Endothelial cell of umbilical vein (primary cell): ENCODE measurements at regions not wholly inside any gene's neighbourhood (a gene's known extent, or its start where the extent isn't known, plus 50 kb on each side); places are given as distances from the start of the nearest gene placed in this dataset.

ENCODE experiments used
- BruUV-seq: library from RNA; stranded (reverse); fragments of 400-500 nt; replicated peaks from 2 replicates; lab custom pipeline; 2021; lab: Mats Ljungman, UMichigan
- CTCF ChIA-PET: fragments of 300-600, 350-600 bp; sonication (Branson Sonifier 250); formaldehyde crosslinking; loops from one replicate; lab custom pipeline; 2021; ENCODE audit warnings: antibody characterized with exemption, inconsistent platforms; lab: Charles Lee
- POLR2A ChIA-PET: fragments of 300-600, 350-600 bp; sonication (Branson Sonifier 250); formaldehyde crosslinking; loops from one replicate; lab custom pipeline; 2021; ENCODE audit warnings: antibody characterized with exemption, inconsistent platforms; lab: Charles Lee
- DNase-seq: peaks from one replicate; pipeline ENCODE4 v3.0.0-alpha.2; 2011; ENCODE audit warnings: low read depth, low spot score
- FAIRE-seq: peaks from 2 replicates; lab custom pipeline; 2011; peaks lifted over from hg19 to GRCh38; lab: Jason Lieb, UNC
- H2AFZ ChIP-seq: 2 replicates; pipeline ENCODE4 v1.6.0; 2012; ENCODE audit warnings: low read depth, low read length, control low read depth, inconsistent platforms
- H3K27ac ChIP-seq: 2 replicates; pipeline ENCODE4 v1.5.1; 2011; ENCODE audit warnings: low read depth, mild to moderate bottlenecking, control low read depth, low read length, moderate library complexity; ENCODE audit not compliant: insufficient read depth
- H3K27me3 ChIP-seq, 2 experiments: 2 replicates each; pipeline versions ENCODE4 v1.6.0 to v1.6.1; 2011; ENCODE audit warnings: low read length in 2 of 2, mixed read lengths in 1 of 2; ENCODE audit not compliant: control insufficient read depth in 2 of 2, insufficient read depth in 2 of 2
- H3K36me3 ChIP-seq, 2 experiments: 2 replicates in 1 of 2; 3 replicates in 1 of 2; pipeline ENCODE4 v1.5.1; 2011; ENCODE audit warnings: low read length in 2 of 2, mild to moderate bottlenecking in 1 of 2, moderate library complexity in 1 of 2; ENCODE audit not compliant: control insufficient read depth in 2 of 2, insufficient read depth in 2 of 2; ENCODE audit errors: extremely low read depth in 1 of 2
- H3K4me1 ChIP-seq: 3 replicates; pipeline ENCODE4 v1.5.1; 2011; ENCODE audit warnings: mild to moderate bottlenecking, low read length; ENCODE audit not compliant: control insufficient read depth, insufficient read depth; ENCODE audit errors: extremely low read depth
- H3K4me2 ChIP-seq: 2 replicates; pipeline ENCODE4 v1.6.1; 2011; ENCODE audit warnings: low read length, control low read depth, mixed read lengths; ENCODE audit not compliant: insufficient read depth
- H3K4me3 ChIP-seq, 3 experiments: fragments of 200-600 bp in 1 of 3; sonication (generic), shearing (Covaris generic) in 1 of 3; replicated peaks in 1 of 3; 2 replicates each; pipeline ENCODE4 v1.5.1; 2011 to 2016; ENCODE audit warnings: control low read depth in 3 of 3, low read length in 3 of 3, mild to moderate bottlenecking in 2 of 3, inconsistent platforms in 1 of 3, low read depth in 1 of 3, moderate library complexity in 1 of 3; ENCODE audit not compliant: insufficient read depth in 1 of 3
- H3K79me2 ChIP-seq: 2 replicates; pipeline ENCODE4 v1.6.0; 2012; ENCODE audit warnings: low read length, inconsistent platforms; ENCODE audit not compliant: control insufficient read depth, insufficient read depth
- H3K9ac ChIP-seq: replicated peaks from 2 replicates; pipeline ENCODE3; 2011; ENCODE audit warnings: low read length, control low read depth; ENCODE audit not compliant: insufficient read depth; ENCODE audit errors: extremely low read depth
- H3K9me1 ChIP-seq: replicated peaks from 3 replicates; pipeline ENCODE4 v1.6.0; 2011; ENCODE audit warnings: mild to moderate bottlenecking, low read length; ENCODE audit not compliant: control insufficient read depth, insufficient read depth; ENCODE audit errors: extremely low read depth
- H3K9me3 ChIP-seq: replicated peaks from 2 replicates; pipeline ENCODE4 v1.5.1; 2012; ENCODE audit warnings: low read length, inconsistent platforms; ENCODE audit not compliant: control insufficient read depth, insufficient read depth
- H4K20me1 ChIP-seq: replicated peaks from 2 replicates; pipeline ENCODE3; 2011; ENCODE audit warnings: mild to moderate bottlenecking, low read length; ENCODE audit not compliant: control insufficient read depth, insufficient read depth; ENCODE audit errors: extremely low read depth
- EZH2 ChIP-seq: IDR thresholded peaks from 2 replicates; pipeline ENCODE4 v1.6.1; 2012; ENCODE audit warnings: borderline replicate concordance, low read depth, mild to moderate bottlenecking, moderate library complexity, low read length, inconsistent platforms; ENCODE audit not compliant: severe bottlenecking
- FOS ChIP-seq: IDR thresholded peaks from 2 replicates; pipeline ENCODE4 v1.6.1; 2011; ENCODE audit warnings: mild to moderate bottlenecking, low read length, moderate library complexity, borderline replicate concordance; ENCODE audit not compliant: insufficient read depth
- GATA2 ChIP-seq: IDR thresholded peaks from 2 replicates; pipeline ENCODE4 v1.7.0; 2011; ENCODE audit warnings: low read depth, mild to moderate bottlenecking, moderate library complexity, mixed read lengths, low read length; ENCODE audit not compliant: insufficient read length, insufficient read depth
- JUN ChIP-seq: IDR thresholded peaks from 2 replicates; pipeline ENCODE4 v1.6.1; 2011; ENCODE audit warnings: borderline replicate concordance, low read depth; ENCODE audit not compliant: insufficient read length, insufficient read depth
- MYC ChIP-seq: IDR thresholded peaks from one replicate; pipeline ENCODE4 v1.6.1; 2011; ENCODE audit warnings: mild to moderate bottlenecking, low read depth, low read length
- POLR2A ChIP-seq: IDR thresholded peaks from 2 replicates; pipeline ENCODE4 v1.6.1; 2012; ENCODE audit warnings: low read depth, mild to moderate bottlenecking, control low read depth, low read length
- POLR2AphosphoS5 ChIP-seq: IDR thresholded peaks from 2 replicates; pipeline ENCODE4 v1.6.1; 2012; ENCODE audit warnings: low read depth, mild to moderate bottlenecking, control low read depth, low read length, moderate library complexity; ENCODE audit not compliant: insufficient read depth
- dilution Hi-C: fragments of 300-500 bp; cut with MboI; formaldehyde crosslinking; loops from one replicate; pipeline ENCODE4 v1.15.0; 2019; ENCODE audit warnings: low sequenced_read_pairs; ENCODE audit not compliant: extremely low pct_ligation_motif_present
- intact Hi-C: fragments of 100-400 bp; cut with micrococcal nuclease; formaldehyde crosslinking; loops from one replicate; pipeline ENCODE4 v1.10.0; 2022
- TF ChIP-seq, protein P1 (sequence below), 2 donors: IDR thresholded peaks; 1 replicate in 1 of 2; 2 replicates in 1 of 2; pipeline ENCODE4 v1.5.1; 2011; ENCODE audit warnings: low read length in 2 of 2, mild to moderate bottlenecking in 2 of 2, moderate library complexity in 2 of 2, control low read depth in 1 of 2, inconsistent platforms in 1 of 2, low read depth in 1 of 2; ENCODE audit not compliant: insufficient read depth in 1 of 2; ENCODE audit errors: extremely low read depth in 1 of 2
- TF ChIP-seq, protein P2 (sequence below): IDR thresholded peaks from 2 replicates; pipeline ENCODE4 v1.6.1; 2011; ENCODE audit not compliant: insufficient read depth, insufficient read length

DNA sequence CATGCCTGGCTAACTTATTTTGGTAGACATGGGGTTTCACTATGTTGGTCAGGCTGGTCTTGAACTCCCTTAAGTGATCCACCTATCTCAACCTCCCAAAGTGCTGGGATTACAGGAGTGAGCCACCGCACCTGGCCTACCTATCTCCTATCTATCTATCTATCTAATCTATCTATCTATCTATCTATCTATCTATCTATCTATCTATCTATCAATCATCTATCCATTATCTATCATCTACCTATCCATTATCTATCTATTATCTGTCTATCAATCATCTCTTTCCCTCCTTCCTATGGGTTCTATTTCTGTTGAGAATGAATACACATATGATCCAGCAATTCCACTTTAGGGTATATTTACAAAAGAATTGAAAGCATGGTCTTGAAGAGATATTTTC is 194.2 kb upstream of the ARG1 start:
- dilution Hi-C loops: no loop called here
- POLR2A ChIA-PET: no interaction called here
- H3K9ac ChIP-seq: no peak overlapping the region
- no peak overlapping the region for H3K4me2 ChIP-seq
- H2AFZ ChIP-seq: no peak overlapping the region
- no peak for DNase-seq
- H3K9me3 ChIP-seq: no peaks in the 10 kb centered on the region
- no peak for FAIRE-seq
- no peak overlapping the region for H3K27ac ChIP-seq
- no peaks in the 10 kb centered on the region for H3K4me1 ChIP-seq
- H3K9me1 ChIP-seq: no peaks in the 10 kb centered on the region
- no TSS peak for BruUV-seq
- H3K79me2 ChIP-seq: no peaks in the 10 kb centered on the region
- H4K20me1 ChIP-seq: no peaks in the 10 kb centered on the region
- intact Hi-C loops: no loop called here
- no peaks in the 10 kb centered on the region for H3K27me3 ChIP-seq
- TF ChIP-seq FOS (no peak), GATA2 (no peak), POLR2A (no peak), MYC (no peak), JUN (no peak), EZH2 (no peak), POLR2AphosphoS5 (no peak)
- TF ChIP-seq, protein P1, sequence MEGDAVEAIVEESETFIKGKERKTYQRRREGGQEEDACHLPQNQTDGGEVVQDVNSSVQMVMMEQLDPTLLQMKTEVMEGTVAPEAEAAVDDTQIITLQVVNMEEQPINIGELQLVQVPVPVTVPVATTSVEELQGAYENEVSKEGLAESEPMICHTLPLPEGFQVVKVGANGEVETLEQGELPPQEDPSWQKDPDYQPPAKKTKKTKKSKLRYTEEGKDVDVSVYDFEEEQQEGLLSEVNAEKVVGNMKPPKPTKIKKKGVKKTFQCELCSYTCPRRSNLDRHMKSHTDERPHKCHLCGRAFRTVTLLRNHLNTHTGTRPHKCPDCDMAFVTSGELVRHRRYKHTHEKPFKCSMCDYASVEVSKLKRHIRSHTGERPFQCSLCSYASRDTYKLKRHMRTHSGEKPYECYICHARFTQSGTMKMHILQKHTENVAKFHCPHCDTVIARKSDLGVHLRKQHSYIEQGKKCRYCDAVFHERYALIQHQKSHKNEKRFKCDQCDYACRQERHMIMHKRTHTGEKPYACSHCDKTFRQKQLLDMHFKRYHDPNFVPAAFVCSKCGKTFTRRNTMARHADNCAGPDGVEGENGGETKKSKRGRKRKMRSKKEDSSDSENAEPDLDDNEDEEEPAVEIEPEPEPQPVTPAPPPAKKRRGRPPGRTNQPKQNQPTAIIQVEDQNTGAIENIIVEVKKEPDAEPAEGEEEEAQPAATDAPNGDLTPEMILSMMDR (IDR thresholded peaks at IDR 0.05; ENCODE audit: extremely low read depth in 1 of 2, insufficient read depth in 1 of 2, low read depth in 1 of 2, low read length in 2 of 2): no peak
- TF ChIP-seq, protein P2, sequence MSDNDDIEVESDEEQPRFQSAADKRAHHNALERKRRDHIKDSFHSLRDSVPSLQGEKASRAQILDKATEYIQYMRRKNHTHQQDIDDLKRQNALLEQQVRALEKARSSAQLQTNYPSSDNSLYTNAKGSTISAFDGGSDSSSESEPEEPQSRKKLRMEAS: no peak
- CTCF ChIA-PET: no interaction called here
- H3K36me3 ChIP-seq: no peaks in the 10 kb centered on the region
- H3K4me3 ChIP-seq: no peak overlapping the region
